GM23248 (cell line): ENCODE measurements at regions not wholly inside any gene's neighbourhood (a gene's known extent, or its start where the extent isn't known, plus 50 kb on each side); places are given as distances from the start of the nearest gene placed in this dataset.
"Not testable (repeated sequence)": the region's sequence is repeated elsewhere in the genome, so short reads cannot be mapped to it uniquely, and the experiment has no call there.

ENCODE experiments used
- DNase-seq: peaks from one replicate; pipeline ENCODE4 v3.0.0-alpha.2; 2015
- H2AFZ ChIP-seq: fragments of 200-600 bp; sonication (generic); 2 replicates; pipeline ENCODE4 v1.6.1; 2016; ENCODE audit warnings: antibody characterized with exemption
- H3F3A ChIP-seq: fragments of 200-600 bp; sonication (generic); 2 replicates; pipeline ENCODE4 v1.6.1; 2016; ENCODE audit warnings: mild to moderate bottlenecking, antibody characterized with exemption, mixed run types; ENCODE audit not compliant: insufficient read depth
- H3K27ac ChIP-seq: fragments of 200-600 bp; sonication (generic); 2 replicates; pipeline ENCODE4 v1.5.1; 2016; ENCODE audit warnings: mild to moderate bottlenecking
- H3K27me3 ChIP-seq: fragments of 200-600 bp; sonication (generic); replicated peaks from 2 replicates; pipeline ENCODE4 v1.6.1; 2016; ENCODE audit warnings: mild to moderate bottlenecking; ENCODE audit not compliant: insufficient read depth
- H3K36me3 ChIP-seq: fragments of 200-600 bp; sonication (generic); 2 replicates; pipeline ENCODE4 v1.6.1; 2016; ENCODE audit warnings: low read depth, mild to moderate bottlenecking
- H3K4me1 ChIP-seq: fragments of 200-600 bp; sonication (generic); 2 replicates; pipeline ENCODE4 v1.6.1; 2016; ENCODE audit warnings: mild to moderate bottlenecking; ENCODE audit not compliant: insufficient read depth
- H3K4me2 ChIP-seq: fragments of 200-600 bp; sonication (generic); one replicate; pipeline ENCODE4 v1.6.1; 2016; ENCODE audit warnings: mild to moderate bottlenecking; ENCODE audit not compliant: unreplicated experiment
- H3K4me3 ChIP-seq: fragments of 200-600 bp; sonication (generic); 2 replicates; pipeline ENCODE4 v1.5.1; 2016; ENCODE audit warnings: mild to moderate bottlenecking
- H3K79me2 ChIP-seq: fragments of 200-600 bp; sonication (generic); 2 replicates; pipeline ENCODE4 v1.6.1; 2016; ENCODE audit warnings: mild to moderate bottlenecking; ENCODE audit not compliant: insufficient read depth
- H3K9ac ChIP-seq: fragments of 200-600 bp; sonication (generic); 2 replicates; pipeline ENCODE4 v1.6.1; 2016; ENCODE audit warnings: mild to moderate bottlenecking
- H3K9me2 ChIP-seq: fragments of 200-600 bp; sonication (generic); 2 replicates; pipeline ENCODE4 v1.6.1; 2016; ENCODE audit warnings: mixed run types, mild to moderate bottlenecking, moderate library complexity; ENCODE audit not compliant: insufficient read depth
- H3K9me3 ChIP-seq: fragments of 200-600 bp; sonication (generic); one replicate; pipeline ENCODE4 v1.6.1; 2017; ENCODE audit warnings: low read depth
- H4K20me1 ChIP-seq: fragments of 200-600 bp; sonication (generic); 2 replicates; pipeline ENCODE4 v1.6.0; 2016; ENCODE audit not compliant: insufficient read depth
- WGBS, 2 experiments: methylation state at CpG; one replicate each; pipeline ENCODE4 v1.1.6; 2015 to 2017; ENCODE audit warnings: low lambda C conversion rate in 2 of 2, low coverage in 1 of 2; ENCODE audit errors: missing lambda C conversion rate in 2 of 2; 5-methylcytosine and 5-hydroxymethylcytosine counted together
- in situ Hi-C: fragments of 300-500 bp; cut with MboI; formaldehyde crosslinking; loops from 2 replicates; pipeline ENCODE4 v1.15.0; 2020

DNA sequence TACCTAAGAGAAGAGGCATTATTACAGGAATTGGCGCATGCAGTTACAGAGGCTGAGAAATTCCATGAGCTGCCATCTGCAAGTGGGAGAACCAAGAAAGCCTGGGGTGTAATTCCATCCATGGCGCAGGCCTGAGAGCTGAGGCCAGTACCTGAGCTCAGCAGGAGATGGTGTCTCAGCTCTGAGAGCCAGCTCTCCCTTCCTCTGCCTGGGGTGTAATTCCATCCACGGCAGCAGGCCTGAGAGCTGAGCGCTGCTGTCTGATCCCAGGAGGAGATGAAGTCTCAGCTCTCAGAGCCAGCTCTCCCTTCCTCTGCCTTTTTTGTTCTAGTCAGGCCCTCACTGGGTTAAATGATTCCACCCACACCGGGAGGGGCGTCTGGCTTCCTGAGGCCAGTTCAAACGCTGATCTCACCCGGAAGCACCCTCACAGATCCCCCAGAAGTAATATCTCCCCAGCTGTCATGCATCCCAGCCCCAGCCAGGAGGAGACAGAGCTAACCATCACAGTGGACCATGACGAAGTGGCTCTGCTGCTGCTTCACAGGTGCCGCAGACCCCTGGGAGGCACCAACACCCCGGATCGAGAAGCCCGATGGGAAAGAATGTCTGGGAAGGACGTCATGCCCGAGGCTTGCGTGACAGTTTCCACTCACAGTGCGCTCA, 4454.9 kb upstream of the TPTE start:
- H3K4me1 ChIP-seq, DNase-seq, H3K4me2 ChIP-seq, H3K9me2 ChIP-seq, in situ Hi-C loops, H2AFZ ChIP-seq, H3K27ac ChIP-seq, H3K27me3 ChIP-seq, H3K4me3 ChIP-seq, H4K20me1 ChIP-seq, H3K36me3 ChIP-seq, H3K79me2 ChIP-seq, H3K9ac ChIP-seq, H3F3A ChIP-seq, H3K9me3 ChIP-seq: not testable (repeated sequence)
- no CpG with 5 or more reads among the region's 17 CpGs for WGBS, 2 experiments

GRCh38 chr21:6068098-6068831, 4453.1 kb upstream of the TPTE start:
- not testable (repeated sequence) for H3K27ac ChIP-seq

GRCh38 chr21:6070213-6070612, 4451.2 kb upstream of the TPTE start:
- H3K4me3 ChIP-seq, H3K9me2 ChIP-seq, H3K9me3 ChIP-seq, H2AFZ ChIP-seq, H3K27me3 ChIP-seq, H3K9ac ChIP-seq, H3K4me2 ChIP-seq, H3K79me2 ChIP-seq, in situ Hi-C loops, H3K27ac ChIP-seq, H4K20me1 ChIP-seq, H3K4me1 ChIP-seq, H3K36me3 ChIP-seq, H3F3A ChIP-seq, DNase-seq: not testable (repeated sequence)
- WGBS, 2 experiments = 64 to 86% methylated on average over 1 of the region's 2 CpGs

More at GRCh38 chr21:6068098-6068831, 4453.1 kb upstream of the TPTE start:
- H3K4me3 ChIP-seq, H3K9me2 ChIP-seq, H3K4me1 ChIP-seq, H3K9me3 ChIP-seq, H2AFZ ChIP-seq, H3K27me3 ChIP-seq, H3K79me2 ChIP-seq, in situ Hi-C loops, H4K20me1 ChIP-seq, H3K36me3 ChIP-seq, H3F3A ChIP-seq, DNase-seq, H3K9ac ChIP-seq, H3K4me2 ChIP-seq: not testable (repeated sequence)
- whole genome bisulfite sequencing, 2 experiments = no CpG with 5 or more reads among the region's 31 CpGs

- H3K9me2 ChIP-seq, H3K27ac ChIP-seq, H3F3A ChIP-seq, DNase-seq, H3K27me3 ChIP-seq, H3K4me1 ChIP-seq, H3K79me2 ChIP-seq, H3K4me2 ChIP-seq, H3K4me3 ChIP-seq, H2AFZ ChIP-seq, H3K9ac ChIP-seq, in situ Hi-C loops, H4K20me1 ChIP-seq, H3K9me3 ChIP-seq, H3K36me3 ChIP-seq: not testable (repeated sequence)
- no CpG with 5 or more reads among the region's 5 CpGs for WGBS, 2 experiments
Measured at GRCh38 chr21:6072691-6073090, 4448.7 kb upstream of the TPTE start.

DNA sequence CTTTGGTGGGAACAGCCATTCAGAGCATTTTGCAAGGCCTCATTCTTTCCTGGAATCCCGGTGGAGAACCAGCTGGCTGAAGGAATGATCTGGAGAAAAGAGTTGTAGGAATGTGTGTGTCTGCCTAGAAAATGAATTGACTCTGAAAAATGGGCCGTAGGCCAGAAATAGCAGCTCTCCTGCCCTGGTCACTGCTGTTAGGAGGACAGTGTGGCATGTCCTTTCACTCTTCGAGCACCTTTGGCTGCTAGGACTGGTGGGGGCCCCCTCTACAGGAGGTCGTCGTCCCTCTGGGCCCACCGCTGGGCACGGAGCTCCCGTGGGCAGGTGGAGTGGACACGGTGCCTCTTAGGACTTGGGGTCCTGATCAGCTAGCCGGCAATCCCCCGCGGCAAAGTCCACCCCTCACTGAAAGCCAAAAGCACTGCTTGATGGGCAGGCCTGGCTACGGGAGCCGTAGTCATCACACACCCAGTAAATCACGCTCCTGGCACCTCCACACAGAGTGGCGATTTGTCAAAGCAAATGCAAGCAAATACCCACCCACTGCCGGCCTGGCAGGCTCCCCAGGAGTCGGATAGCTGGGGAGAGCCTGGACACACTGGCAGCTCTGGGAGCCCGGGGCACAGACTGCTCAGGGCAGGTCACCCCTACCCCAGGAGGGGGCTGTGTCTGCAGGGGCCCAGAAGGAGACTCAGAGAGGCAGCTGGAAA, 4447.2 kb upstream of the TPTE start:
- H2AFZ ChIP-seq, H3K4me1 ChIP-seq, H3K27me3 ChIP-seq, H3F3A ChIP-seq, H3K79me2 ChIP-seq, H3K27ac ChIP-seq, H4K20me1 ChIP-seq, H3K9me2 ChIP-seq, in situ Hi-C loops, H3K36me3 ChIP-seq, H3K4me2 ChIP-seq, H3K9ac ChIP-seq, H3K4me3 ChIP-seq, DNase-seq, H3K9me3 ChIP-seq: not testable (repeated sequence)
- whole genome bisulfite sequencing, 2 experiments = no CpG with 5 or more reads among the region's 19 CpGs

- H3K27ac ChIP-seq, H3K4me1 ChIP-seq, H3K9me2 ChIP-seq, H3K27me3 ChIP-seq, H3K9me3 ChIP-seq, H3F3A ChIP-seq, H3K4me3 ChIP-seq, H2AFZ ChIP-seq, H4K20me1 ChIP-seq, H3K36me3 ChIP-seq, H3K4me2 ChIP-seq, H3K9ac ChIP-seq, H3K79me2 ChIP-seq, DNase-seq, in situ Hi-C loops: not testable (repeated sequence)
- WGBS, 2 experiments = no CpG with 5 or more reads among the region's 17 CpGs
Measured at GRCh38 chr21:6074935-6075334, 4446.4 kb upstream of the TPTE start.

GRCh38 chr21:6075627-6076208, 4445.7 kb upstream of the TPTE start:
- DNase-seq, H3K9me3 ChIP-seq, H3K4me3 ChIP-seq, in situ Hi-C loops, H3K79me2 ChIP-seq, H3K27ac ChIP-seq, H3F3A ChIP-seq, H3K9me2 ChIP-seq, H3K27me3 ChIP-seq, H2AFZ ChIP-seq, H3K9ac ChIP-seq, H3K4me2 ChIP-seq, H3K4me1 ChIP-seq, H4K20me1 ChIP-seq, H3K36me3 ChIP-seq: not testable (repeated sequence)
- WGBS, 2 experiments = no CpG with 5 or more reads among the region's 24 CpGs
